WI38 (cell line): ENCODE measurements at regions not wholly inside any gene's neighbourhood (a gene's known extent, or its start where the extent isn't known, plus 50 kb on each side); places are given as distances from the start of the nearest gene placed in this dataset.

ENCODE experiments used
- H3K4me3 ChIP-seq: 2 replicates; pipeline ENCODE4 v1.5.1; 2011; ENCODE audit warnings: low read depth, mild to moderate bottlenecking, control low read depth, low read length
- CTCF ChIP-seq: IDR thresholded peaks from 2 replicates; pipeline ENCODE4 v1.5.1; 2012; ENCODE audit warnings: low read depth, mild to moderate bottlenecking, control low read depth, low read length

- H3K4me3 ChIP-seq, result no peak overlapping the region
- no peak for TF ChIP-seq CTCF
Observed at GRCh38 chr16:9249534-9249933, 158.1 kb downstream of the HAPSTR1 start.

DNA sequence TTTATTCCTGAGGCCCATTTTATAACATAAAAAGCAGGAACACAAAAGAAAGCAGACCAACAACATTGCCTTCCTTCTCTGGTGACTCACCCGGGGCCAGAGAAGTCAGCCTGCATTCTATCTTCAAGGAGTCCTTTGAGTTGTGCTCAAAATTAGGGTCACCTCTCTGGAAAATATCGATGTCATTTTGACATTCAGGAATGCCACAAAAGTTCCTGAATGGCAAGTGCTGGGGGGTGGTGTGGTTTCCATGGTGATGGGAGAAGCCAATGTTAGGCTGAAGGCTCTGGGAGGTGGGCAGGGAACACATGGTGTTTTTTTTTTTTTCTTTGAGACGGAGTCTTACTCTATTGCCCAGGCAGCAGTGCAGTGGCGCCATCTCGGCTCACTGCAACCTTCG is 159.6 kb downstream of the HAPSTR1 start:
- no peak for TF ChIP-seq CTCF
- no peak overlapping the region for H3K4me3 ChIP-seq

GRCh38 chr16:9254863-9255262 is 163.4 kb downstream of the HAPSTR1 start:
- no peak overlapping the region for H3K4me3 ChIP-seq

GRCh38 chr16:9256196-9256595 is 164.8 kb downstream of the HAPSTR1 start:
- peak; percentile 48 for TF ChIP-seq CTCF
- H3K4me3 ChIP-seq, result no peak overlapping the region

More at GRCh38 chr16:9254863-9255262, 163.4 kb downstream of the HAPSTR1 start:
- TF ChIP-seq CTCF, result no peak

- TF ChIP-seq CTCF, result no peak
- no peak overlapping the region for H3K4me3 ChIP-seq
Observed at GRCh38 chr16:9257843-9258242, 166.4 kb downstream of the HAPSTR1 start.

- peak; percentile 50 for TF ChIP-seq CTCF
- no peak overlapping the region for H3K4me3 ChIP-seq
Observed at GRCh38 chr16:9258423-9259051, 167.1 kb downstream of the HAPSTR1 start.

- TF ChIP-seq CTCF, result no peak
Observed at GRCh38 chr16:9259914-9260608, 168.6 kb downstream of the HAPSTR1 start.

More at GRCh38 chr16:9259914-9260608, 168.6 kb downstream of the HAPSTR1 start:
- H3K4me3 ChIP-seq, result no peak overlapping the region
